HG03575 (cell line): ENCODE measurements at regions not wholly inside any gene's neighbourhood (a gene's known extent, or its start where the extent isn't known, plus 50 kb on each side); places are given as distances from the start of the nearest gene placed in this dataset.
"Not testable (repeated sequence)": the region's sequence is repeated elsewhere in the genome, so short reads cannot be mapped to it uniquely, and the experiment has no call there.

Experiments
- ATAC-seq: cut with Tn5 transposase; IDR thresholded peaks from one replicate; pipeline ENCODE4 v1.9.1; 2021; ENCODE audit not compliant: unreplicated experiment, insufficient number of reproducible peaks, low FRiP score; ENCODE audit errors: extremely low read depth

- ATAC-seq = no peak
Measured at GRCh38 chr10:109259293-109259692, 664.0 kb downstream of the XPNPEP1 start.

DNA sequence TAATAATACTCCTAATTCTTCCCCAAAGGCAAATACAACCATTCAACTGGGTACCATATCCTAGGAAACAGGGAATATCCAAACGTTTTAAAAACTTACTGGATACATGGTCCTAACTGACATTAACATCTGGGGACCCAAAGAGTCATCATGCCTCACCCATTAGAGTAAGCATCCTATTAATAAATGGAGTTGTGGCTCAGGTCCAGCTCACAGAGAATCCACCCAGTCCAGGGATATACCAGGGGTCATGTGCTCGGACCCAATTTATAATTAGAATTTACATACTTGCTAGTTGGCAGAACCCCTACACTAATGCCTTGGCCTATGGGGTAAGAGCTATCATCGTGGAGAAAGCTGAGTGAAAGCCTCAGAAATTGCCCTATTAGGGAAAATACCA lies 670.0 kb downstream of the XPNPEP1 start:
- ATAC-seq = no peak

GRCh38 chr10:109250152-109250551 lies 673.2 kb downstream of the XPNPEP1 start:
- ATAC-seq = no peak

DNA sequence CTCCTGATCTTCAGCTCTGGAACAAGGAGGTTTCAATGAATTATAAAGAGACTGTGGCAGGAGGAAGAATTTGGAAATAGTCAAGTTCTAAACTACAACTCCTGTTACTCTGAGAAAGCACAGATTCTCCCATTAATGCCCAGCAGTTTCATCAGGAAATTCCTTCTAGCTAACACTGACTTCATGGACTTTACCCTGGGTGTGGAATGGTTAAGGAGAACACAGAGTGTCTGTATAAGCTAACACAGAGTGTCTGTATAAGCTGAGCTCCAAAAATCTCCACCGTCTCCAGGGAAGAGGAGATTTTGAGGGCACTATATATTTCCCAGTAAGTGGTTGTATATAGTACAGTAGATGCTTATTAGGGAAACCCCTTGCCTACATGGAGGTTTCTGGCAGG lies 675.5 kb downstream of the XPNPEP1 start:
- no peak for ATAC-seq

DNA sequence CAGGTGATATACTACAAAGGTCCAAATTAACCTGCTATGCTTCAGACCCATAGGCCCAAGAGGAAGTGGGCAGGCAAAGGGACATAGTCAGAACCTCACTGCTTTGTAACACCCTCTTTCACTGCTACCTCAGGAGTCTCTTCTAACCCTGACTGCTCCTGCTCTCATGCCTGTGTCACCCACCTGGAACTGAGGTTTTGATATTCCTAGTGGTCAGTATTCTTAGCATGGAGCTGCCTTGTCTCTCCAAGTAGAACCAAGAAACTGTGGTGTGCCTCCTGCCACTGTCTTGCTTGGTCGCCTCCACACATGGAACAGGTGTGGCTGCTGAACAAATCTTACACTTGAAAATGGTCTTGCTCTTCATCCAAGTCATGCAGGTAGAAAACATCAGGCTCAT lies 677.5 kb downstream of the XPNPEP1 start:
- no peak for ATAC-seq

GRCh38 chr10:109239371-109239770 lies 683.9 kb downstream of the XPNPEP1 start:
- ATAC-seq = no peak

GRCh38 chr10:109237682-109238081 lies 685.6 kb downstream of the XPNPEP1 start:
- no peak for ATAC-seq

- ATAC-seq = no peak
Measured at GRCh38 chr10:109237050-109237449, 686.3 kb downstream of the XPNPEP1 start.

DNA sequence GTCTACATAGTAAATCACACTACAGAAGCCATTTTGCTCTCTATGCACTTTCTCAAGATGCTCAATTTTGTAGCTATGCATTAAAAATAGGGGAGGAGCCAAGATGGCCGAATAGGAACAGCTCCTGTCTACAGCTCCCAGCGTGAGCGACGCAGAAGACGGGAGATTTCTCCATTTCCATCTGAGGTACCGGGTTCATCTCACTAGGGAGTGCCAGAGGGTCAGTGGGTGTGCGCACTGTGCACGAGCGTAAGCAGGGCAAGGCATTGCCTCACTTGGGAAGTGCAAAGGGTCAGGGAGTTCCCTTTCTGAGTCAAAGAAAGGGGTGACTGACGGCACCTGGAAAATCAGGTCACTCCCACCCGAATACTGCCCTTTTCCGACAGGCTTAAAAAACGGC lies 699.8 kb downstream of the XPNPEP1 start:
- ATAC-seq = not testable (repeated sequence)

DNA sequence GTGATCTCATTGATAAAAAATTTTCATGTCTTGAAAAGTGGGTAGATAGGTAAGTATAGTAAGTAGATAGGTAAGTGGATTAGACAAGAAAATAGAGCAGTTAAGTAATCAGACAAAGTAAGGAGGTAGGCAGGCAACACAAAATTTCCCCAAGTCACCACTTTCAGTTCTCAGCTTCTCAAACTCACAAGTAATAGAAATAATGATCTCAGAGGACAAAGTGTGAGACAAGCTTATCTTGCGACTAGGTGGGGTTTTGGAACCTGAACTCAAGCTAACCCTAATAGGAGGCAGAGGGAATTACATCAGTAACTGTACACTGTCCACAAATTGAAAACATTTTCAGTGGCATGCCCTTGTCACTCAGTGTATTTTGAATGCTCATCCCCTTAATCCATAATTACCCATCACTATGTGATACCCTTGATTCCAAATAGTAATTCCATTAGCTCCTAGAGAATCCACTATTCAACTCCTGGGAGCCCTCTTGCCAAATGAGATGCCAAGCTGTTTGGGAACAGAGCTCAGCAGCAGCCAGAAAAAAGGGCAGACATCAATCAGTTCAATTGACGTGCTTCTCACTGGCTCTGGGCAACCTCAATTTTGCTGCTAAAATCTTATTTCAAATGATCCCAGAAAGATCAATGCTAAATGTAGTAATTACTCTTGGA lies 703.2 kb downstream of the XPNPEP1 start:
- no peak for ATAC-seq

DNA sequence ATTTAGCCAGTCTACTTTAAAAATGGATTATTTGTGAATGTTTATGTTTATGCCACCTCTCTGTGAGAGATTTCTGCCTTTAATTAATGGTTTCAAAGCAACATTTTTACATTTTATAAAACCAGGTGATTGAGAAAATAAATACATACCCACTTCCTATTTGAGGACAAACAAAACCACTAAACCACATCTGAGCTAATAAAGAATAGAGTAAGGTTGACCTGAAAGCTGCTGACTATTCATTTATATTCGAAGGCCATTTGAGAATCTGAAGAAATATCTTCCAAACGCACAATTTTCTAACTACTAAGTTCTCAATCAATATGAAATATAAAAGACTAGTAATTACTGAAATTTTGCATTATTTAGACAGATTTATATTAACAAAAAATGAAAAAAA lies 705.1 kb downstream of the XPNPEP1 start:
- no peak for ATAC-seq

DNA sequence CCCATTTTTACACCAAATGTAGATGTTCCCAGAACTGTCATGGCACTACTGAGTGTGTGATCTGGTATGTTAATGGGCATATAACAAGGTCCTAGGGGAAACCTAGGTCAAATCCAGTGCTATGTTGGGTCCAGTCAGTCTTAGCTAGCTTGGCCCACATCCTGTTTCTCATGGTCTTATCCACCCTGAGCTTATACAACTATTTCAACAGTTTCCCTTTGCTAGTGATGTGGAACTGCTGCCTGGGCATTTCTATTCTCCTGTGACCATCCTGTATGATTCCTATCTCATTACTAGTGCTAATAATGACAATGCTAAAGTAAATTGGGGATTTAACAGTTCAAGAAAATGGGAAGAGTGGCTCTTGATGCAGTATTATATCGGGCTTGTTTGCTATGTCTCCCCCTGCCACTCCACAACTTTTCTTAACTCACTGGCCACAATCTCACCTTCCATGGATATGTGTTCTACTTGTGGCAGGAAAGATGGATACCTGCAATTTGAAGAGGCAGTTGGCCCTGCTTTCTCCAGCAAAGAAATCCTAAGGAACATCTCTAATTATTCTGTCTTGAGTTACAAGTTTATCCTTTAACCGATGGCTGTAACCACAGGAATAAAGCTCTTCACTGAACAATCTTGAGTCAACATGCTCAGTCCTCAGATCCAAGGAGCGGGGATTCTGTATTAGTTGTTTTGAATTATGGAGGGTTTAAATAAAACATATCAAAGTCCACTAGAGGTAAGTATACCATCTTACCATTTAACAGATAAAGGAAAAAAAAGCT lies 707.8 kb downstream of the XPNPEP1 start:
- ATAC-seq = no peak

DNA sequence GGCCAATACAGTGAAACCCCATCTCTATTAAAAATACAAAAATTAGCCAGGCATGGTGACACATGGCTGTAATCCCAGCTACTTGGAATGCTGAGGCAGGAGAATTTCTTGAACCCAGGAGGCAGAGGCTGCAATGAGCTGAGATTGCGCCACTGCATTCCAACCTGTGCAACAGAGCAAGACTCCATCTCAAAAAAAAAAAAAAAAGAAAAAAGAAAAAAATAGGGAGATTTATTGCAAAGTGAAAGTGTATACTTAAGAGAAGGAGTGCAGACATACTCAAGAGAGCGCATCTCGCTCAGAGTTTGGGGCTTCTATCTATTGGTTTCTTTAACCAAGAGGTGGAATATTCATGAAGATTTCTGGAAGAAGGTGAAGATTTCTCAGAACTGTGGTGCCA lies 708.4 kb downstream of the XPNPEP1 start:
- not testable (repeated sequence) for ATAC-seq

DNA sequence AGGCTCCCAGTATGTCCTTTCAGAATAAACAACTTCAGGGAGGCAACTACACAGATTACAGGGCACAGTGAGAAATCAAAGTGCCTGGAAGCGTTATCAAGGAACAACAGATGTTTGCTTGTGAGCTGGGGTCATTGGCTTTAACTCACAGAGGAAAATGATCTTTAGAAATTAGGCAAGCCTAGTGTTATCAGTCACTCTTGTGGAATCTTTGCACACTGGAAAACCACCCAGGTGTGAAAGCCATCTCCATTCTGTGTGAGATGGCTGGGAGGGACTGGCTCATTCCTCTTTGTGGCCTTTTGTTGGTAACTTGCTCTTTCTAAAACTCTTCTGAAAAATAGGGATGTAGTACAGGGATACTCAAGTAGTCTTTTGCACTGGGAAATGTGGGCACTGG lies 716.0 kb downstream of the XPNPEP1 start:
- no peak for ATAC-seq

DNA sequence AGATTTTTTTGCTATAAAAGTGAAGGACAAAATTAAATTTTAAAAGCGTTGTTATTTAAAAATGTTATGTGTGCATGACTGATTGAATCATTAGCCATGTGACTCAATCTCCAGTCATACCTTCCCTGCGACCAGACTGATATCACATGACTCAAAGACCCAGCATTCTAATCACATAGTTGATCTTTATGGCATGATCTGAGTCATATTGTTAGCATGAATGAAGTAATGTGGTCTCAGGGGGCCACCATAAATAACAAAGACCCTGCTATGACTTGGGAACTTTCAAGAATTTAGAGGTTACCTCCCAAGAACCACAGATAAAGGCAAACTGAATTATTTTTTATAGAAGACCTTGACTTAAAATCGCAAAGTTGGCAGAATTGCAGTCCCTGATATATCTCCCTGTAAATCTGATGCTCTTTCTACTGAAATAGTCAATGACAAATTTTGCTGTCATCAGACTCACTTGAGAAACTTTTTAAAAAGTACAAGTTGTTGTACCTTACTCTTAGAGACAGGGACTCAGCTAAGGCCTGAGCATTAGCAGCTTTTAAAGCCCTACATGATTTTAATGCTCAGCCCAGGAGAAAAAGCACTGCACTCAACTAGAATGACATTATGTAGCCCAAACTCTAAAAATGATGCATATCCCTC lies 717.3 kb downstream of the XPNPEP1 start:
- ATAC-seq = no peak

GRCh38 chr10:109203646-109204353 lies 719.5 kb downstream of the XPNPEP1 start:
- ATAC-seq = no peak

DNA sequence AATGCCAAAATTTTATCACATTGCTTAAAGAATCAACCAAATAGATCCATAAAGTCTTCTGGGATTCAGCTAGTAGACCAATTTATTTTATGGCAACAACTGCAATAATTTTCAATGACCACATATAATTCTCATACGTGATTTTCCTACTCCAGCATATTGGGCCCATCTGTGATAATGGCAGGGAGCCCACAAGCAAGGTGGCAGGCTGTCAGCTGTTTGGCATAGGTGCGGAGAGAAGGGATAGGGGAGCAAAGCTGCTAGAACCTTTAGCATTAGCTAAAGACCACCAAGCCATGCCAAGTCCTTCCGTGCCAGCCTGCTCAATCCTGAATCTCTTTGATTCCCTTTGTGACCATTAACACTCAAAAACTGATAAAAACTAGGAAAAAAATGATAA lies 721.2 kb downstream of the XPNPEP1 start:
- no peak for ATAC-seq

- no peak for ATAC-seq
Measured at GRCh38 chr10:109200646-109201045, 722.7 kb downstream of the XPNPEP1 start.

DNA sequence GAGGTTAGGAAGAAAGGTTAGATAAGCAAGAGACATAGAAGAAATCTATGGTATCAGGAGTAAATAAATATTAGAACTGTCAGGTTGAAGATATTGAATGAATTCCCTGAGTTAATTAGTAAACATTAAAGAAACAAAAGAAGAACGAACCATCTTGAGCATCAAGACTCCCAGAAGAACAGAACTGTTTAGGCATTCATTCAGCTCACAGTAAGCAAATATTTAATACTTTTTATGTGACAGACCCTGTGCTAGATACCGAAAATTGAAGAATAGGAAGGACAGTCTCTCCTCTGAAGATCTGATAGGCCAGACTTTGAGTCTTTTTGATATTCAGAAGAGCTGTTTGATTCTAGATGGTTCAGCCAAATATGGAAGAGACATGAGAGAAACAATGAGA lies 731.5 kb downstream of the XPNPEP1 start:
- no peak for ATAC-seq

DNA sequence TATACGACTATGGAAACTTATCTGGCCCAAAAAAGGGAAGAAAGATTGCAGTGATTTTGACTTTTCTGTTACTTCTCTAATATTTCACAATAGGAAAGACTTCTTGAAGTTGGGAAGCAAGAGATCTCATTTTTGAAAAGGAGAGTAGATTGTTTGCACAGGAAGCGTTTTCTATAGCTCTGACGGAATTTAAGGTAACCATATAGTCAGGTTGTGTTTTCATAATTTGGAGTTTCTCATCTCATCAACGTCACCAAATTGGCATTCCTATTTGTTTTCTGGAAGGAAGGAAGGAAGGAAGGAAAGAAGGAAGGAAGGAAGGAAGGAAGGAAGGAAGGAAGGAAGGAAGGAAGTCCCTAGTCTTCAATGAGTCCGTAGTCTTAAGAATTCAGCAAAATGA lies 732.0 kb downstream of the XPNPEP1 start:
- ATAC-seq = no peak
